Naive thymus-derived CD8-positive, alpha-beta T cell (primary cell): ENCODE measurements at regions not wholly inside any gene's neighbourhood (a gene's known extent, or its start where the extent isn't known, plus 50 kb on each side); places are given as distances from the start of the nearest gene placed in this dataset.
"Not testable (repeated sequence)": the region's sequence is repeated elsewhere in the genome, so short reads cannot be mapped to it uniquely, and the experiment has no call there.

ENCODE experiments used
- ATAC-seq, 2 donors: fragments of 150-1000 bp; cut with Tn5 transposase in 1 of 2; sonication (Bioruptor Pico), chemical (Tn5 transposase) in 1 of 2; 1 replicate in 1 of 2; 2 replicates in 1 of 2; pipeline ENCODE4 v1.10.0; 2021; ENCODE audit warnings: mild to moderate bottlenecking in 2 of 2, moderate library complexity in 2 of 2
- POLR2A ChIA-PET: fragments of 350-600 bp; sonication (Branson Sonifier 250); formaldehyde crosslinking; loops from one replicate; lab custom pipeline; 2021; ENCODE audit warnings: antibody characterized with exemption; lab: Charles Lee
- DNase-seq, 10 donors: peaks; one replicate each; pipeline versions ENCODE4 v3.0.0 to v3.0.0-alpha.2; 2020 to 2022
- H3K27ac Mint-ChIP-seq, 10 donors: one replicate each; pipeline ENCODE4 v1.8.0; 2020 to 2022; ENCODE audit warnings: mild to moderate bottlenecking in 10 of 10, mixed read lengths in 10 of 10, moderate library complexity in 4 of 10, inconsistent platforms in 1 of 10
- H3K27me3 Mint-ChIP-seq, 5 donors: one replicate each; pipeline ENCODE4 v1.8.0; 2021 to 2022; ENCODE audit warnings: mixed read lengths in 5 of 5
- H3K36me3 Mint-ChIP-seq, 3 donors: one replicate each; pipeline ENCODE4 v1.8.0; 2020 to 2022; ENCODE audit warnings: mixed read lengths in 3 of 3, mild to moderate bottlenecking in 2 of 3, inconsistent platforms in 1 of 3
- H3K4me1 Mint-ChIP-seq, 4 donors: one replicate each; pipeline ENCODE4 v1.8.0; 2021 to 2022; ENCODE audit warnings: mixed read lengths in 4 of 4
- H3K4me3 Mint-ChIP-seq, 10 donors: one replicate each; pipeline ENCODE4 v1.8.0; 2020 to 2022; ENCODE audit warnings: mild to moderate bottlenecking in 10 of 10, mixed read lengths in 10 of 10, moderate library complexity in 6 of 10, inconsistent platforms in 1 of 10
- H3K9me3 Mint-ChIP-seq, 9 donors: one replicate each; pipeline ENCODE4 v1.8.0; 2020 to 2022; ENCODE audit warnings: mixed read lengths in 9 of 9, mild to moderate bottlenecking in 3 of 9, inconsistent platforms in 1 of 9, moderate library complexity in 1 of 9

GRCh38 chr12:67103521-67103920, 165.6 kb upstream of the CAND1 start:
- POLR2A ChIA-PET = no interaction called here
- Mint-ChIP-seq H3K9me3 (peaks cover 12 to 40% (median 31%) of the 10 kb centered on the region in 9 donors), H3K36me3 (peaks cover 0 to 31% (median 24%) of the 10 kb centered on the region in 3 donors), H3K27ac (no peak overlapping the region), H3K27me3 (peaks cover 0 to 9% (median 5%) of the 10 kb centered on the region in 5 donors), H3K4me3 (no peak overlapping the region), H3K4me1 (no peaks in the 10 kb centered on the region)
- ATAC-seq (no peak), DNase-seq (no peak)

- Mint-ChIP-seq H3K27me3 (peaks cover 2 to 10% (median 4%) of the 10 kb centered on the region in 5 donors), H3K27ac (no peak overlapping the region), H3K4me3 (no peak overlapping the region), H3K9me3 (peaks cover 12 to 40% (median 29%) of the 10 kb centered on the region in 9 donors), H3K4me1 (no peaks in the 10 kb centered on the region), H3K36me3 (peaks cover 0 to 31% (median 22%) of the 10 kb centered on the region in 3 donors)
- ATAC-seq (no peak), DNase-seq (no peak)
- POLR2A ChIA-PET = no interaction called here
Observed at GRCh38 chr12:67107235-67107634, 161.9 kb upstream of the CAND1 start.

DNA sequence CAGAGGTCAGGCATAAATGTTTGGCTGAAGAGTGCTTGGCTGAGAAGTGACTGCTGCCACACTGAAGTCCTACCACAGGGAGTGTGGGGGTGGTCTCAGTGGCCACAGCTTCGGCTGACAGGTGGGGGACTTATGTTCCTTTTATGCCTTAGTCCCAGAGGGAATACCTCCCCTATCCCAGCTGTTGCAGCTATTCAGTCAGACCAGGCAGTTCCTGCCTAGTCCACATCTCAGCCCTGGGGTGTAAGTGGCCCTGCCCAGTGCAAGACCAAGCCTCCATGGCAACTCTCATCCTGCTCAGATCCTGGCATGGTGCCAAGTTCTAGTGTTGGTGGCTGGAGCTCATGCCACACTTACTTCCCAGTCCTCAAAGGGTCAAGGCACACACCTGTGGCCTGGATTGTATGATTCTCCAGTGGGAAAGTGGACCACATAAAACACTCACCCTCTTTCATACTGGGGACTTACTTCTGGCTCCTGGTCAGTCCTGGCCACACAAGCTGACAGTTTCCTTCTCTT, 161.3 kb upstream of the CAND1 start:
- Mint-ChIP-seq H3K27me3 (peaks cover 2 to 10% (median 4%) of the 10 kb centered on the region in 5 donors), H3K4me3 (no peak overlapping the region), H3K27ac (no peak overlapping the region), H3K4me1 (no peaks in the 10 kb centered on the region), H3K9me3 (peaks cover 12 to 40% (median 29%) of the 10 kb centered on the region in 9 donors), H3K36me3 (peaks cover 0 to 31% (median 22%) of the 10 kb centered on the region in 3 donors)
- DNase-seq (no peak), ATAC-seq (no peak)
- POLR2A ChIA-PET = no interaction called here

DNA sequence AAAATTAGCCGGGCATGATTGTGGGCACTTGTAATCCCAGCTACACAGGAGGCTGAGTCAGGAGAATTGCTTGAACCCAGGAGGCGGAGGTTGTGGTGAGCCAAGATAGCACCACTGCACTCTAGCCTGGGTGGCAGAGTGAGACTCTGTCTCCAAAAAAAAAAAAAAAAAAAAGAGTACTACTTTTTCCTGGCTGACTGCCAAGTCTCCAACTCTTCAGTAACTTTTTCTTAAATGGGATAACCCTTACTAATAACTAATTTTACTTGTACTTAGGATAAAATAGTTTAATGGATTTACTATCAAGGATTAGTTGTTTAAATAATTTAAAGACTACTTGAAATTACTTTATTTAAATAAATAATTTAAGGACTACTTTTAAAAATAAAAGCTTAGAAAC, 158.8 kb upstream of the CAND1 start:
- H3K27ac Mint-ChIP-seq, H3K4me3 Mint-ChIP-seq, POLR2A ChIA-PET, H3K4me1 Mint-ChIP-seq, DNase-seq, ATAC-seq: not testable (repeated sequence)
- Mint-ChIP-seq H3K9me3 (peaks cover 12 to 33% (median 22%) of the 10 kb centered on the region in 9 donors), H3K27me3 (peaks cover 2 to 11% (median 4%) of the 10 kb centered on the region in 5 donors), H3K36me3 (peaks cover 0 to 24% (median 20%) of the 10 kb centered on the region in 3 donors)

DNA sequence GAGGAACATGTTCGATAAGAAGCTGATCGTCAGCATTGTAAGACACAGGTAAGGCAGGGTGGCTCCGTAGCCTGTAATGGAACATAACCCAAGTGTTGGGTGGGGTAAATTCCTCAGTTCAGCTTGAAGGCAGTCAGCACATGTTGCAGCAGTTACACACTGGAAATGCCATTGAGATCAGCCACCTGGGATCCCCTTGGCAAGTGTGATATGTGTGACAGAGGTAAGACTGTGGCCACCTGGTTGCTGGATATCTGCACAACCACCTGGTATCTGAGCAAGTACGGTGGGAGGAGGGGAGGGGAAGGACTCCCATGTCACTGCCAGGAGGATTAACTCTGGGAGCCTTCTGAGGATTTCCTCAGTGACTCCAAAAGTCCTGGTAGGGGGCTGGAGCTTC, 158.0 kb upstream of the CAND1 start:
- no peaks in the 10 kb centered on the region for H3K4me1 Mint-ChIP-seq
- DNase-seq (no peak), ATAC-seq (no peak)
- no peak overlapping the region for H3K4me3 Mint-ChIP-seq
- no peak overlapping the region for H3K27ac Mint-ChIP-seq
- H3K36me3 Mint-ChIP-seq = peaks cover 0 to 16% (median 12%) of the 10 kb centered on the region in 3 donors
- peaks cover 8 to 24% (median 14%) of the 10 kb centered on the region in 9 donors for H3K9me3 Mint-ChIP-seq
- H3K27me3 Mint-ChIP-seq = peaks cover 2 to 12% (median 4%) of the 10 kb centered on the region in 5 donors
- POLR2A ChIA-PET = no interaction called here

GRCh38 chr12:67112586-67112985, 156.6 kb upstream of the CAND1 start:
- no peak for ATAC-seq
- Mint-ChIP-seq H3K9me3 (peaks cover 0 to 10% (median 4%) of the 10 kb centered on the region in 9 donors), H3K36me3 (peaks cover 0 to 5% (median 2%) of the 10 kb centered on the region in 3 donors), H3K4me1 (no peaks in the 10 kb centered on the region), H3K27me3 (peaks cover 3 to 15% (median 5%) of the 10 kb centered on the region in 5 donors), H3K27ac (no peak overlapping the region), H3K4me3 (no peak overlapping the region)
- DNase-seq = no peak
- POLR2A ChIA-PET = no interaction called here

GRCh38 chr12:67116134-67116533, 153.0 kb upstream of the CAND1 start:
- POLR2A ChIA-PET = no interaction called here
- Mint-ChIP-seq H3K9me3 (peaks cover 0 to 3% (median 0%) of the 10 kb centered on the region in 9 donors), H3K27ac (no peak overlapping the region), H3K4me3 (no peak overlapping the region), H3K27me3 (peaks cover 8 to 15% (median 14%) of the 10 kb centered on the region in 5 donors), H3K4me1 (no peaks in the 10 kb centered on the region), H3K36me3 (no peaks in the 10 kb centered on the region)
- ATAC-seq = no peak
- DNase-seq = no peak

DNA sequence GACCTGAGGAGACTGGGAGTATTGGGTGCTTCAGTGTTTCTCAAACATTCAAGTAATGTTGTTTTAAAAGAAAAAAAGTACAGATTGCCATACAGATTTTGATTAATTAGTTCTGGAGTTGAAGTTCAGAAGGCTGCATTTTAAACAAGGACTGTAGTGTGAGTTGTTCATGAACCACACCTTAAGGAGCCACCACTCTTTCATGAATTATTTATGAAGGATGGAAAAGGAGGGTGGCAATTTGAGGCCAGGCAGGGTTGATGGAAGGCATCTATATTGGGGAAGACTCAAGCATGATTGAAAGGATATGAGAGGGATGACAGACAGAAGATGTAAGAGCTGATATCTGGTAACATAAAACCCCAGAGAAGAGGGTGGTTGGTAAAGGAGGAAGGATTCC, 146.6 kb upstream of the CAND1 start:
- Mint-ChIP-seq H3K27me3 (peaks cover 3 to 20% (median 9%) of the 10 kb centered on the region in 5 donors), H3K27ac (no peak overlapping the region), H3K4me3 (no peak overlapping the region), H3K36me3 (no peaks in the 10 kb centered on the region), H3K4me1 (no peaks in the 10 kb centered on the region), H3K9me3 (peaks cover 0 to 3% (median 0%) of the 10 kb centered on the region in 9 donors)
- ATAC-seq (no peak), DNase-seq (no peak)
- POLR2A ChIA-PET = no interaction called here

DNA sequence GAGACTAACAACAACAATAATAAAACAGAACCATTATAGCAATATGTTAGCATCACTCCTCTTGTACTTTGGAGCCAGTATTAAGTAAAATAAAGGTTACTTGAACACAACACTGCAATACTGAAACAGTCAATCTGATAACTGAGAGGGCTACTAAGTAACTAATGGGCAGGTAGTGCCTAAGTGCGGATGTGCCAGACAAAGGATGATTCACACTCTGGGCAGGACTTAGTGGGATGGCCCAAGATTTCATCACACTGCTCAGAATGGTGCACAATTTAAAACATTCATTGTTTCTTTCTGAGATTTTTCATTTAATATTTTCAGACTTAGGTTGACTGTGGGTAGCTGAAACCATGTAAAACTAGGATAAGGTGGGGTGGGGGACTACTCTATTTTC, 131.9 kb upstream of the CAND1 start:
- no peak for ATAC-seq
- no peak overlapping the region for H3K27ac Mint-ChIP-seq
- H3K4me1 Mint-ChIP-seq = no peaks in the 10 kb centered on the region
- no peaks in the 10 kb centered on the region for H3K36me3 Mint-ChIP-seq
- peaks cover 0 to 5% (median 0%) of the 10 kb centered on the region in 9 donors for H3K9me3 Mint-ChIP-seq
- POLR2A ChIA-PET = no interaction called here
- DNase-seq = no peak
- H3K4me3 Mint-ChIP-seq = no peak overlapping the region
- H3K27me3 Mint-ChIP-seq = peaks cover 11 to 32% (median 12%) of the 10 kb centered on the region in 5 donors

DNA sequence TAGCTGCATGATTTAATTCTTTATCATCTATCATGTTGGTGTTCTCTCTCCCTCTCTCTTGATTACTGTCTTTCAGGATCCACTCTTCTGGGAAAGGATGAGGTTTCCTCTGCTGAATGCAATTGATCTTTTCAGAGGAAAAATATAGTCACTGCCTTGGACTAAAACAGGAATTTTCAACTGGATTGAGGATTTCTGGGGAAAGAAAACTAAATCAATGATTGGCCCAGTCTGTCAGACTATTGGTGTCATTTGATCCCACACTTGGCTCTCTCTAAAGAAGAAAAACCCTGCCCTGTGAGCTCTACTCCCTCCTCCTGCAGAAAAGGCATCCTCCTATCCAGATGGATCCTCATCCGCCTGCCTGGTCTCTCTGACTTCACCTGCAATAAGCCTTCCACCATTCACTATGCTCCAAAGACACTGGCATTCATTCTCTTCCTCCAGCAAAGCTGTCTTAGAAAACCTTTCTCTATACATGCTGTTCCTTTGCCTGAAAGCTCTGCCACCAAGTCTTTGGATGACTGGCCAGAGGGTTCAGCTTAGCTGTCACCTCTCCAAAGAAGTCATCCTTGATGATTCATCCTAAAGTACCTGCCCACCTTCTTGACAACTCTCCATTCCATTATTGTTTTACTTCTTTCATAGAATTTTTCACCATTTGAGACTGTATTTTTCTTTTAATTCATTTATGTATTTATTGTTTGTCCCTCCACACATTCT, 127.7 kb upstream of the CAND1 start:
- no peak for DNase-seq
- peaks cover 0 to 5% (median 0%) of the 10 kb centered on the region in 9 donors for H3K9me3 Mint-ChIP-seq
- no peak for ATAC-seq

DNA sequence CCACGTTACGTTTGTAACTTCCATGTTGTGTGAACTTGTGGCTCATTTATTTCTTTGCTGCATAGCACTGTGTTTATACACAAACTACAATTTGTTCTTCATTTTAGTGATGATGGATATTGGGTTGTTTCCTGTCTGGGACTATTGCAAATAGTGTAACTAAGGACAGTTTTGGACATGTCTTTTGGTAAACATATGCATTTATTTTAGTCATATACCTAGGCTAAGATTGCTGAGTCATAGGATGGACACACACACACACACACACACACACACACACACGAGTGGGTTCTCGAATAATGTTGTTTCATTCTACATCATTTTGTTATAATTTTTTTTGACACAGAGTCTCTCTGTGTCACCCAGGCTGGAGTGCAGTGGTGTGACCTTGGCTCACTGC, 123.5 kb upstream of the CAND1 start:
- DNase-seq (no peak), ATAC-seq (no peak)
- no peak overlapping the region for H3K27ac Mint-ChIP-seq
- no peaks in the 10 kb centered on the region for H3K9me3 Mint-ChIP-seq
- H3K4me1 Mint-ChIP-seq = peaks cover 0 to 2% (median 0%) of the 10 kb centered on the region in 4 donors
- peaks cover 0 to 8% (median 2%) of the 10 kb centered on the region in 5 donors for H3K27me3 Mint-ChIP-seq
- no peak overlapping the region for H3K4me3 Mint-ChIP-seq
- no peaks in the 10 kb centered on the region for H3K36me3 Mint-ChIP-seq
- POLR2A ChIA-PET = no interaction called here

More for the DNA sequence above, 127.7 kb upstream of the CAND1 start:
- H3K4me3 Mint-ChIP-seq = no peak overlapping the region
- peaks cover 5 to 22% (median 7%) of the 10 kb centered on the region in 5 donors for H3K27me3 Mint-ChIP-seq
- no peak overlapping the region for H3K27ac Mint-ChIP-seq
- H3K36me3 Mint-ChIP-seq = no peaks in the 10 kb centered on the region
- POLR2A ChIA-PET = no interaction called here
- no peaks in the 10 kb centered on the region for H3K4me1 Mint-ChIP-seq

GRCh38 chr12:67147030-67147429, 122.1 kb upstream of the CAND1 start:
- Mint-ChIP-seq H3K27ac (no peak overlapping the region), H3K4me1 (peaks cover 0 to 2% (median 0%) of the 10 kb centered on the region in 4 donors), H3K27me3 (peaks cover 0 to 11% (median 4%) of the 10 kb centered on the region in 5 donors), H3K9me3 (no peaks in the 10 kb centered on the region), H3K4me3 (no peak overlapping the region), H3K36me3 (no peaks in the 10 kb centered on the region)
- no peak for ATAC-seq
- no peak for DNase-seq
- POLR2A ChIA-PET = no interaction called here

GRCh38 chr12:67147447-67147846, 121.7 kb upstream of the CAND1 start:
- Mint-ChIP-seq H3K4me3 (no peak overlapping the region), H3K27me3 (peaks cover 0 to 11% (median under 1%) of the 10 kb centered on the region in 5 donors), H3K36me3 (no peaks in the 10 kb centered on the region), H3K4me1 (peaks cover 0 to 2% (median 0%) of the 10 kb centered on the region in 4 donors), H3K9me3 (no peaks in the 10 kb centered on the region), H3K27ac (peak overlapping the region in 1 of 10 donors; percentile 84)
- DNase-seq (no peak), ATAC-seq (no peak)
- POLR2A ChIA-PET = interaction anchor here (0.6 kb wide), 1 partner anchor 192 kb away, joined by 5 read pairs; no protein-coding TSS in a partner anchor
